C4-2B (cell line): ENCODE measurements at regions not wholly inside any gene's neighbourhood (a gene's known extent, or its start where the extent isn't known, plus 50 kb on each side); places are given as distances from the start of the nearest gene placed in this dataset.

Source experiments
- ZFX ChIP-seq: fragments of 450-650 bp; IDR thresholded peaks from 2 replicates; pipeline ENCODE4 v1.6.1; 2017
- TF ChIP-seq, protein P1 (sequence below): fragments of 450-650 bp; conservative IDR thresholded peaks from 2 replicates; pipeline ENCODE4 v1.5.1; 2017; ENCODE audit warnings: mild to moderate bottlenecking

DNA sequence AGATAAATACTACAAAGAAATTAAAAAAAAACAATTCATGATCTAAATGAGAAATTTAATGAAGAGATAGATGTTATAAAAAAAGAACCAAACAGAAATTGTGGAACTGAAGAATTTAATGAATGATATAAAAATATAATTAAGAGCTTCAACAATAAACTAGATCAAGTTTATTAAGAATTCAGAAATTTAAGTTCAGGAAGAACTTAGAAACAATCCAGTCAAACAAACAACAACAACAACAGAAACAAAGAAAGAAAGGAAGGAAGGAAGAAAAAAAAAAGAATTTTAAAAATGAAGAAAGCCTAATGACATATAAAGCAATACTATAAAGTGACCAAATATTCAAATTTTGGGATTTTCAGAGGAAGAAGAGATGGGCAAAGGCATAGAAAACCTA lies 157.3 kb upstream of the FOXN2 start:
- TF ChIP-seq, protein P1, sequence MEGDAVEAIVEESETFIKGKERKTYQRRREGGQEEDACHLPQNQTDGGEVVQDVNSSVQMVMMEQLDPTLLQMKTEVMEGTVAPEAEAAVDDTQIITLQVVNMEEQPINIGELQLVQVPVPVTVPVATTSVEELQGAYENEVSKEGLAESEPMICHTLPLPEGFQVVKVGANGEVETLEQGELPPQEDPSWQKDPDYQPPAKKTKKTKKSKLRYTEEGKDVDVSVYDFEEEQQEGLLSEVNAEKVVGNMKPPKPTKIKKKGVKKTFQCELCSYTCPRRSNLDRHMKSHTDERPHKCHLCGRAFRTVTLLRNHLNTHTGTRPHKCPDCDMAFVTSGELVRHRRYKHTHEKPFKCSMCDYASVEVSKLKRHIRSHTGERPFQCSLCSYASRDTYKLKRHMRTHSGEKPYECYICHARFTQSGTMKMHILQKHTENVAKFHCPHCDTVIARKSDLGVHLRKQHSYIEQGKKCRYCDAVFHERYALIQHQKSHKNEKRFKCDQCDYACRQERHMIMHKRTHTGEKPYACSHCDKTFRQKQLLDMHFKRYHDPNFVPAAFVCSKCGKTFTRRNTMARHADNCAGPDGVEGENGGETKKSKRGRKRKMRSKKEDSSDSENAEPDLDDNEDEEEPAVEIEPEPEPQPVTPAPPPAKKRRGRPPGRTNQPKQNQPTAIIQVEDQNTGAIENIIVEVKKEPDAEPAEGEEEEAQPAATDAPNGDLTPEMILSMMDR: no peak
- TF ChIP-seq ZFX: no peak
